Caco-2 (cell line): ENCODE measurements at regions not wholly inside any gene's neighbourhood (a gene's known extent, or its start where the extent isn't known, plus 50 kb on each side); places are given as distances from the start of the nearest gene placed in this dataset.

Source experiments
- BruUV-seq: library from RNA; stranded (reverse); fragments of 400-500 nt; replicated peaks from 2 replicates; lab custom pipeline; 2021; lab: Mats Ljungman, UMichigan
- CTCF ChIA-PET: fragments of 300-600 bp; sonication (Branson Sonifier 250); formaldehyde crosslinking; loops from one replicate; lab custom pipeline; 2022; ENCODE audit warnings: antibody characterized with exemption; lab: Charles Lee
- POLR2A ChIA-PET: fragments of 300-600 bp; sonication (Branson Sonifier 250); formaldehyde crosslinking; loops from one replicate; lab custom pipeline; 2022; ENCODE audit warnings: antibody characterized with exemption; lab: Charles Lee
- DNase-seq, 2 experiments: peaks; one replicate each; pipeline versions ENCODE4 v3.0.0 to v3.0.0-alpha.2; 2020 to 2022
- H3K27me3 ChIP-seq: replicated peaks from 2 replicates; pipeline ENCODE4 v1.6.0; 2011; ENCODE audit warnings: low read length; ENCODE audit not compliant: control insufficient read depth, insufficient read depth
- H3K36me3 ChIP-seq: 2 replicates; pipeline ENCODE4 v1.5.1; 2011; ENCODE audit warnings: low read length; ENCODE audit not compliant: control insufficient read depth, insufficient read depth
- H3K4me1 ChIP-seq: fragments of 250-450 bp; sonication (Bioruptor Pico); 2 replicates; pipeline ENCODE4 v1.5.1; 2020; ENCODE audit warnings: mild to moderate bottlenecking
- H3K4me3 ChIP-seq: 2 replicates; pipeline ENCODE4 v1.5.1; 2011; ENCODE audit warnings: low read depth, mild to moderate bottlenecking, control low read depth, low read length
- H3K9me3 ChIP-seq: fragments of 250-450 bp; sonication (Bioruptor Pico); 2 replicates; pipeline ENCODE4 v1.5.1; 2020; ENCODE audit warnings: mild to moderate bottlenecking, moderate library complexity
- H3K27ac Mint-ChIP-seq: one replicate; pipeline ENCODE4 v1.8.0; 2022; ENCODE audit warnings: mixed read lengths; ENCODE audit not compliant: unreplicated experiment
- H3K27me3 Mint-ChIP-seq: one replicate; pipeline ENCODE4 v1.8.0; 2022; ENCODE audit warnings: mixed read lengths; ENCODE audit not compliant: insufficient read depth, unreplicated experiment
- H3K36me3 Mint-ChIP-seq: one replicate; pipeline ENCODE4 v1.8.0; 2022; ENCODE audit warnings: mild to moderate bottlenecking, mixed read lengths; ENCODE audit not compliant: insufficient read depth, unreplicated experiment
- H3K4me1 Mint-ChIP-seq: one replicate; pipeline ENCODE4 v1.8.0; 2022; ENCODE audit warnings: low read depth, mixed read lengths; ENCODE audit not compliant: unreplicated experiment
- H3K4me3 Mint-ChIP-seq: one replicate; pipeline ENCODE4 v1.8.0; 2022; ENCODE audit warnings: mild to moderate bottlenecking, moderate library complexity, mixed read lengths; ENCODE audit not compliant: unreplicated experiment
- H3K9me3 Mint-ChIP-seq: one replicate; pipeline ENCODE4 v1.8.0; 2022; ENCODE audit warnings: mixed read lengths; ENCODE audit not compliant: unreplicated experiment
- intact Hi-C: fragments of 100-400 bp; cut with micrococcal nuclease; formaldehyde crosslinking; loops from one replicate; pipeline ENCODE4 v1.10.0; 2022; ENCODE audit not compliant: unreplicated experiment
- TF ChIP-seq, protein P1 (sequence below), 2 experiments: fragments of 200-600 bp in 1 of 2; IDR thresholded peaks; 1 replicate in 1 of 2; 2 replicates in 1 of 2; pipeline versions ENCODE4 v1.5.1 to v1.8.0; 2011 to 2022; ENCODE audit warnings: antibody characterized with exemption in 1 of 2, control low read depth in 1 of 2, inconsistent platforms in 1 of 2, low read depth in 1 of 2, low read length in 1 of 2, mild to moderate bottlenecking in 1 of 2, moderate library complexity in 1 of 2; ENCODE audit not compliant: insufficient read depth in 1 of 2, severe bottlenecking in 1 of 2, unreplicated experiment in 1 of 2

DNA sequence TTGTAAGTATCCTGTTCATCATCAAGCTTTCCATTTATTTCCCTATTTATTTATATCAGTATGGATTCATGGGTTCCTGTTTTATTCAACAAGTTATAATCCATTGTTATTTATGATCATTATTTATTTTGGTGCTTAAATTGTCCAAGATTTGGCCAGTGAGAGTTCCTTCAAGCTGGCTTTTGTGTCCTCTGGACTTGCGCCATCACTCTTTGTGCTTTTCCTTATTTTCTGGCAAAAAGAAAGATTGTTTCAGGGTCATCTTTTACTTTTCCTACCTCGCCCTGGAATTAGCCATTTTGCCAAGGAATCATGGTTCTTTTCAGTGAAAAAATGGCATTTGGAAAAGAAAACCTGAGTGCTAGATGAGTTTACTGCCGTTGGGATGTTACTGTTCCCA lies 193.4 kb downstream of the ADAMTS15 start:
- no peaks in the 10 kb centered on the region for H3K9me3 ChIP-seq
- H3K4me3 ChIP-seq, result no peak overlapping the region
- BruUV-seq, result no TSS peak
- TF ChIP-seq, protein P1, sequence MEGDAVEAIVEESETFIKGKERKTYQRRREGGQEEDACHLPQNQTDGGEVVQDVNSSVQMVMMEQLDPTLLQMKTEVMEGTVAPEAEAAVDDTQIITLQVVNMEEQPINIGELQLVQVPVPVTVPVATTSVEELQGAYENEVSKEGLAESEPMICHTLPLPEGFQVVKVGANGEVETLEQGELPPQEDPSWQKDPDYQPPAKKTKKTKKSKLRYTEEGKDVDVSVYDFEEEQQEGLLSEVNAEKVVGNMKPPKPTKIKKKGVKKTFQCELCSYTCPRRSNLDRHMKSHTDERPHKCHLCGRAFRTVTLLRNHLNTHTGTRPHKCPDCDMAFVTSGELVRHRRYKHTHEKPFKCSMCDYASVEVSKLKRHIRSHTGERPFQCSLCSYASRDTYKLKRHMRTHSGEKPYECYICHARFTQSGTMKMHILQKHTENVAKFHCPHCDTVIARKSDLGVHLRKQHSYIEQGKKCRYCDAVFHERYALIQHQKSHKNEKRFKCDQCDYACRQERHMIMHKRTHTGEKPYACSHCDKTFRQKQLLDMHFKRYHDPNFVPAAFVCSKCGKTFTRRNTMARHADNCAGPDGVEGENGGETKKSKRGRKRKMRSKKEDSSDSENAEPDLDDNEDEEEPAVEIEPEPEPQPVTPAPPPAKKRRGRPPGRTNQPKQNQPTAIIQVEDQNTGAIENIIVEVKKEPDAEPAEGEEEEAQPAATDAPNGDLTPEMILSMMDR (IDR thresholded peaks at IDR 0.05; ENCODE audit: insufficient read depth in 1 of 2, low read depth in 1 of 2, low read length in 1 of 2, severe bottlenecking in 1 of 2, unreplicated experiment in 1 of 2), result no peak
- no peaks in the 10 kb centered on the region for H3K36me3 Mint-ChIP-seq
- H3K27me3 ChIP-seq, result no peaks in the 10 kb centered on the region
- no peaks in the 10 kb centered on the region for H3K9me3 Mint-ChIP-seq
- no peaks in the 10 kb centered on the region for H3K36me3 ChIP-seq
- intact Hi-C loops, result no loop called here
- no peak for DNase-seq
- peaks cover 8% of the 10 kb centered on the region for H3K27me3 Mint-ChIP-seq
- no peak overlapping the region for H3K4me3 Mint-ChIP-seq
- ChIA-PET CTCF (no interaction called here), POLR2A (no interaction called here)
- peaks cover 3% of the 10 kb centered on the region for H3K4me1 Mint-ChIP-seq
- peaks cover 3% of the 10 kb centered on the region; the same call in 1 of the 2 replicates for H3K4me1 ChIP-seq
- no peak overlapping the region for H3K27ac Mint-ChIP-seq

- H3K36me3 Mint-ChIP-seq, result no peaks in the 10 kb centered on the region
- no peaks in the 10 kb centered on the region for H3K4me1 Mint-ChIP-seq
- no peak overlapping the region for H3K4me3 Mint-ChIP-seq
- H3K9me3 Mint-ChIP-seq, result no peaks in the 10 kb centered on the region
- Histone ChIP-seq H3K4me3 (no peak overlapping the region), H3K4me1 (no peaks in the 10 kb centered on the region), H3K9me3 (no peaks in the 10 kb centered on the region), H3K27me3 (no peaks in the 10 kb centered on the region), H3K36me3 (no peaks in the 10 kb centered on the region)
- intact Hi-C loops, result no loop called here
- CTCF ChIA-PET, result no interaction called here
- H3K27me3 Mint-ChIP-seq, result peaks cover 12% of the 10 kb centered on the region
- no peak for DNase-seq
- TF ChIP-seq, protein P1 (IDR thresholded peaks at IDR 0.05; ENCODE audit: insufficient read depth in 1 of 2, low read depth in 1 of 2, low read length in 1 of 2, severe bottlenecking in 1 of 2, unreplicated experiment in 1 of 2), result no peak
- POLR2A ChIA-PET, result no interaction called here
- H3K27ac Mint-ChIP-seq, result no peak overlapping the region
- no TSS peak for BruUV-seq
Measured at GRCh38 chr11:130642994-130643393, 194.5 kb downstream of the ADAMTS15 start.

GRCh38 chr11:130644187-130644586 lies 195.7 kb downstream of the ADAMTS15 start:
- BruUV-seq, result no TSS peak
- ChIA-PET CTCF (interaction anchor here (0.5 kb wide), 1 partner anchor 1016 kb away, joined by 3 read pairs; no protein-coding TSS in a partner anchor), POLR2A (no interaction called here)
- H3K36me3 Mint-ChIP-seq, result no peaks in the 10 kb centered on the region
- Histone ChIP-seq H3K4me1 (no peaks in the 10 kb centered on the region), H3K36me3 (no peaks in the 10 kb centered on the region), H3K27me3 (no peaks in the 10 kb centered on the region), H3K4me3 (no peak overlapping the region), H3K9me3 (no peaks in the 10 kb centered on the region)
- no peaks in the 10 kb centered on the region for H3K4me1 Mint-ChIP-seq
- intact Hi-C loops, result no loop called here
- H3K27ac Mint-ChIP-seq, result no peak overlapping the region
- H3K9me3 Mint-ChIP-seq, result no peaks in the 10 kb centered on the region
- H3K4me3 Mint-ChIP-seq, result no peak overlapping the region
- TF ChIP-seq, protein P1 (IDR thresholded peaks at IDR 0.05; ENCODE audit: insufficient read depth in 1 of 2, low read depth in 1 of 2, low read length in 1 of 2, severe bottlenecking in 1 of 2, unreplicated experiment in 1 of 2), result no peak
- peaks cover 12% of the 10 kb centered on the region for H3K27me3 Mint-ChIP-seq
- peak; percentile 31 to 58 for DNase-seq
